Stomach (tissue), 4 donors: ENCODE measurements at regions not wholly inside any gene's neighbourhood (a gene's known extent, or its start where the extent isn't known, plus 50 kb on each side); places are given as distances from the start of the nearest gene placed in this dataset.

Experiments used
- POLR2A ChIP-seq, 4 donors: fragments of 450-650 bp; IDR thresholded peaks; one replicate each; pipeline ENCODE4 v1.6.1; 2016; ENCODE audit warnings: antibody characterized with exemption in 4 of 4, control low read depth in 2 of 4, mild to moderate bottlenecking in 1 of 4, moderate library complexity in 1 of 4
- TF ChIP-seq, protein P1 (sequence below), 7 experiments: fragments of 450-650 bp in 4 of 7; fragments of 200-600 bp in 3 of 7; sonication (generic) in 3 of 7; IDR thresholded peaks; one replicate each; pipeline ENCODE4 v1.5.1; 2016 to 2019; ENCODE audit warnings: antibody characterized with exemption in 7 of 7, control low read depth in 2 of 7, mild to moderate bottlenecking in 1 of 7

DNA sequence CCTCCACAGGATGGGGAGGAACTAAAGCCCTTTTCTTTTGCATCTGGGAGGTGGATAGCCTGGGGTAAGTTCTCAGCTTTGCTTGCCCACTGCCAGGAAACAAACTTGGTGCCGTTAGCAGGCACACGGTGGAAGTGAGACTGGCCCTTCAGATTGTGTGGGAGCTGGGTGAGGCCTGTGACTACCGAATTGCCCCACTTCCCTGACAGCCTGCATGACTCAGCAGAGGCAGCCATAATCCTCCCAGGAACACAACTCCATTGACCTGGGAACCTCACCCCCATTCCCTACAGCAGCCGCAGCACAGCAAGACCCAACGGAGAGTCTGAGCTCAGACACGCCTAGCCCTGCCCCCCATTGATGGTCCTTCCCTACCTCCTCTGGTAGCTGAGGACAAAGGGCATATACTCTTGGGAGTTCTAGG lies 282.6 kb downstream of the KLF13 start:
- TF ChIP-seq, protein P1, sequence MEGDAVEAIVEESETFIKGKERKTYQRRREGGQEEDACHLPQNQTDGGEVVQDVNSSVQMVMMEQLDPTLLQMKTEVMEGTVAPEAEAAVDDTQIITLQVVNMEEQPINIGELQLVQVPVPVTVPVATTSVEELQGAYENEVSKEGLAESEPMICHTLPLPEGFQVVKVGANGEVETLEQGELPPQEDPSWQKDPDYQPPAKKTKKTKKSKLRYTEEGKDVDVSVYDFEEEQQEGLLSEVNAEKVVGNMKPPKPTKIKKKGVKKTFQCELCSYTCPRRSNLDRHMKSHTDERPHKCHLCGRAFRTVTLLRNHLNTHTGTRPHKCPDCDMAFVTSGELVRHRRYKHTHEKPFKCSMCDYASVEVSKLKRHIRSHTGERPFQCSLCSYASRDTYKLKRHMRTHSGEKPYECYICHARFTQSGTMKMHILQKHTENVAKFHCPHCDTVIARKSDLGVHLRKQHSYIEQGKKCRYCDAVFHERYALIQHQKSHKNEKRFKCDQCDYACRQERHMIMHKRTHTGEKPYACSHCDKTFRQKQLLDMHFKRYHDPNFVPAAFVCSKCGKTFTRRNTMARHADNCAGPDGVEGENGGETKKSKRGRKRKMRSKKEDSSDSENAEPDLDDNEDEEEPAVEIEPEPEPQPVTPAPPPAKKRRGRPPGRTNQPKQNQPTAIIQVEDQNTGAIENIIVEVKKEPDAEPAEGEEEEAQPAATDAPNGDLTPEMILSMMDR (IDR thresholded peaks at IDR 0.05): no peak
- no peak for TF ChIP-seq POLR2A (IDR thresholded peaks at IDR 0.05)
